ENCODE measurements at regions not wholly inside any gene's neighbourhood (a gene's known extent, or its start where the extent isn't known, plus 50 kb on each side); places are given as distances from the start of the nearest gene placed in this dataset.

DNA sequence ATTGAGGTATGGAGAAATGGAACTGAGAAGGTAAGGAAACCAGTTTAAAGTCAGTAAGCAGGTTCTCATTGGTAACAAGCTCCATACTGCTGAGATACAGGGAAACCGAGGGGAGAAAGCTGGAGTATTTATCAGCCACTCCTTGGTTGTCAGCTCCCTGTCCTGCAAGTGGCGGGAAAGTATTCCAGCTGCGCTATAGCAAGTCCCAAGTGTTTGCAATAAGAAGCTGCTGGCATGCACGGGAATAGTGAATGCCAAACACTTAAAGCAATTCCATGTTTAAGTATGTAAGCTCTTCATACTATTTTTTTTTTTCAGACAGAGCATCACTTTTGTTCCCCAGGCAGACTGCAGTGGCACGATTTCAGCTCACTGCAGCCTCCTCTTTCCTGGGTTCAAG is 1601.1 kb downstream of the SUCLG1 start:
- no peaks in the 10 kb centered on the region for H3K27me3 Mint-ChIP-seq
- H3K36me3 Mint-ChIP-seq: no peaks in the 10 kb centered on the region
- peaks cover 7 to 14% (median 8%) of the 10 kb centered on the region in 3 donors for H3K9me3 Mint-ChIP-seq
- no peak for ATAC-seq (replicated peaks in 1 of 4)
- no peaks in the 10 kb centered on the region for H3K9me3 ChIP-seq
- 56% methylated on average over 3 of the region's 5 CpGs for WGBS (ENCODE audit: insufficient coverage)
- no peak overlapping the region for H3K27ac Mint-ChIP-seq
- DNase-seq: no peak
- ChIA-PET POLR2A (no interaction called here), CTCF (interaction anchor here in 1 of 2 donors (0.7 kb wide), 1 partner anchor 483 kb away, joined by 4 read pairs; no protein-coding TSS in a partner anchor)
- H3K36me3 ChIP-seq (ENCODE audit: control insufficient read depth in 2 of 2, extremely low read depth in 1 of 2, insufficient read depth in 1 of 2, low read length in 1 of 2): no peaks in the 10 kb centered on the region
- H3K4me1 Mint-ChIP-seq: peaks cover 0 to 3% (median 0%) of the 10 kb centered on the region in 3 donors
- no peak overlapping the region for H3K4me3 ChIP-seq (ENCODE audit: control insufficient read depth in 1 of 2, extremely low read depth in 1 of 2, low read length in 1 of 2)
- H3K27ac ChIP-seq (ENCODE audit: low read length): no peak overlapping the region
- H3K27me3 ChIP-seq (replicated peaks in 1 of 2; ENCODE audit: control insufficient read depth in 2 of 2, extremely low read depth in 1 of 2, insufficient read depth in 2 of 2, low read length in 1 of 2): no peaks in the 10 kb centered on the region
- H3K4me3 Mint-ChIP-seq: no peak overlapping the region
- no peaks in the 10 kb centered on the region for H3K4me1 ChIP-seq (ENCODE audit: control insufficient read depth in 1 of 2, extremely low read depth in 1 of 2, insufficient read depth in 2 of 2, low read length in 2 of 2)

DNA sequence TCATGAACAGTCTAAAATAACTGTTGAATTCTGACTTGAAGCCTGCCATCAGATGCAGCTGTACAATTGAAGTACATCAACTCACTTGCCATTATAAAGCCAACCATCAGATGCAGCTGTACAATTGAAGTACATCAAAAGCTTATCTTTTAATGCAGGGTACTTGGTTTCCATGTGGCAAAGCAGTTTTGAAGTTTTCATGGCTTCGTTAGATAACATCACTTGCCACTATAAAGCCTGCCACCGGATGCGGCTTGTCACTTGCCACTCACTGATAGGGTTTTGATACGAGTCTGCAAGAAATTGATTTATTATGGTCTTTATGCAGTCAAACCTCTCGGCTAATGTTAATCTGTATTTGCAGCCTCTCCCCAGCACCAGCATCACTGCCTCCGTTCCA is 1605.8 kb downstream of the SUCLG1 start:
- peaks cover 0 to 4% (median 0%) of the 10 kb centered on the region in 3 donors for H3K4me1 Mint-ChIP-seq
- H3K27me3 Mint-ChIP-seq: no peaks in the 10 kb centered on the region
- Histone ChIP-seq H3K9me3 (no peaks in the 10 kb centered on the region), H3K4me1 (ENCODE audit: control insufficient read depth in 1 of 2, extremely low read depth in 1 of 2, insufficient read depth in 2 of 2, low read length in 2 of 2) (no peaks in the 10 kb centered on the region), H3K36me3 (ENCODE audit: control insufficient read depth in 2 of 2, extremely low read depth in 1 of 2, insufficient read depth in 1 of 2, low read length in 1 of 2) (no peaks in the 10 kb centered on the region), H3K27ac (ENCODE audit: low read length) (no peak overlapping the region), H3K27me3 (replicated peaks in 1 of 2; ENCODE audit: control insufficient read depth in 2 of 2, extremely low read depth in 1 of 2, insufficient read depth in 2 of 2, low read length in 1 of 2) (no peaks in the 10 kb centered on the region), H3K4me3 (ENCODE audit: control insufficient read depth in 1 of 2, extremely low read depth in 1 of 2, low read length in 1 of 2) (no peak overlapping the region)
- WGBS (ENCODE audit: insufficient coverage): 71% methylated on average over 4 of the region's 6 CpGs
- no peak overlapping the region for H3K27ac Mint-ChIP-seq
- ChIA-PET CTCF (no interaction called here), POLR2A (no interaction called here)
- DNase-seq (no peak), ATAC-seq (replicated peaks in 1 of 4) (no peak)
- no peaks in the 10 kb centered on the region for H3K36me3 Mint-ChIP-seq
- peaks cover 4 to 8% (median 7%) of the 10 kb centered on the region in 3 donors for H3K9me3 Mint-ChIP-seq
- no peak overlapping the region for H3K4me3 Mint-ChIP-seq

DNA sequence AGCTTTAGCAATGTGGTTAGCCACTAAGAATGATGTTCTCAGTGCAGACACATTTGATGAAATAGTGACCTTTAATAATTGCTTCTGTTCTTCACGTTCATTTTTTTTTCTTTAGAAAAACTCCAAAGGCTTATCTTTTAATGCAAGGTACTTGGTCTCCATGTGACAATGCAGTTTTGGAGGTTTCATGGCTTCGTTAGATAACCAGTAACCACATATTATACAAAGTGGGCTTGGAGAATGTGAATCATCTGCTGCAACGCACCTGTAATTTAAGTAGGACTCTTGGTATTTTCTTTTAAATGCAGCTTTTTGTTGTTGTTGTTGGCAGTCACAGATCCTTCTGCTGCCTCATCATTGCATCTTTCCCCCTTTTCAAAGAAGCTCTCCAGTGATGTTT is 1606.3 kb downstream of the SUCLG1 start:
- no peak for ATAC-seq (replicated peaks in 1 of 4)
- Mint-ChIP-seq H3K4me1 (peaks cover 0 to 4% (median 0%) of the 10 kb centered on the region in 3 donors), H3K4me3 (no peak overlapping the region), H3K36me3 (no peaks in the 10 kb centered on the region), H3K9me3 (peaks cover 4 to 8% (median 7%) of the 10 kb centered on the region in 3 donors), H3K27ac (no peak overlapping the region), H3K27me3 (no peaks in the 10 kb centered on the region)
- no CpG with 5 or more reads among the region's 3 CpGs for WGBS (ENCODE audit: insufficient coverage)
- H3K9me3 ChIP-seq: no peaks in the 10 kb centered on the region
- H3K4me3 ChIP-seq (ENCODE audit: control insufficient read depth in 1 of 2, extremely low read depth in 1 of 2, low read length in 1 of 2): no peak overlapping the region
- no peaks in the 10 kb centered on the region for H3K27me3 ChIP-seq (replicated peaks in 1 of 2; ENCODE audit: control insufficient read depth in 2 of 2, extremely low read depth in 1 of 2, insufficient read depth in 2 of 2, low read length in 1 of 2)
- no peak overlapping the region for H3K27ac ChIP-seq (ENCODE audit: low read length)
- no peaks in the 10 kb centered on the region for H3K4me1 ChIP-seq (ENCODE audit: control insufficient read depth in 1 of 2, extremely low read depth in 1 of 2, insufficient read depth in 2 of 2, low read length in 2 of 2)
- CTCF ChIA-PET: no interaction called here
- DNase-seq: no peak
- POLR2A ChIA-PET: no interaction called here
- no peaks in the 10 kb centered on the region for H3K36me3 ChIP-seq (ENCODE audit: control insufficient read depth in 2 of 2, extremely low read depth in 1 of 2, insufficient read depth in 1 of 2, low read length in 1 of 2)

DNA sequence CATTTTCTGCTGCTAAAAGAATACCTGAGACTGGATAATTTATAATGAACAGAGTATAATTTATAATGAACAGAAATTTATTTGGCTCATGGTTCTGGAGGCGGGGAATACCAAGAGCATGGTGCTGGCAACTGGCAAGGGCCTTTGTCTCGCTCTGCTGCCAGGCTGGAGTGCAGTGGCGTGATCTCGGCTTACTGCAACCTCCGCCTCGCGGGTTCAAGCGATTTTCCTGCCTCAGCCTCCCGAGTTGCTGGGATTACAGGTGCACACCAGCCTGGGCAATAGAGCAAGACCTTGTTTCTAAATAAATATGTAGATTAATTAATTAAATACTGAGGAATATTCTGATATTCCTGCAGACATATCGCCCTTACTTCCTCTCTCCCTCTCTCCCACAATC is 1610.8 kb downstream of the SUCLG1 start:
- WGBS (ENCODE audit: insufficient coverage): 54% methylated on average over 3 of the region's 10 CpGs
- H3K4me1 Mint-ChIP-seq: peaks cover 0 to 4% (median 0%) of the 10 kb centered on the region in 3 donors
- no peaks in the 10 kb centered on the region for H3K27me3 Mint-ChIP-seq
- H3K27me3 ChIP-seq (replicated peaks in 1 of 2; ENCODE audit: control insufficient read depth in 2 of 2, extremely low read depth in 1 of 2, insufficient read depth in 2 of 2, low read length in 1 of 2): no peaks in the 10 kb centered on the region
- no peak overlapping the region for H3K27ac ChIP-seq (ENCODE audit: low read length)
- no peak overlapping the region for H3K27ac Mint-ChIP-seq
- no peak overlapping the region for H3K4me3 Mint-ChIP-seq
- H3K9me3 Mint-ChIP-seq: peaks cover 2 to 11% (median 3%) of the 10 kb centered on the region in 3 donors
- H3K36me3 Mint-ChIP-seq: no peaks in the 10 kb centered on the region
- ATAC-seq (replicated peaks in 1 of 4) (no peak), DNase-seq (no peak)
- H3K4me1 ChIP-seq (ENCODE audit: control insufficient read depth in 1 of 2, extremely low read depth in 1 of 2, insufficient read depth in 2 of 2, low read length in 2 of 2): no peaks in the 10 kb centered on the region
- H3K9me3 ChIP-seq: no peaks in the 10 kb centered on the region
- POLR2A ChIA-PET: no interaction called here
- no peaks in the 10 kb centered on the region for H3K36me3 ChIP-seq (ENCODE audit: control insufficient read depth in 2 of 2, extremely low read depth in 1 of 2, insufficient read depth in 1 of 2, low read length in 1 of 2)
- H3K4me3 ChIP-seq (ENCODE audit: control insufficient read depth in 1 of 2, extremely low read depth in 1 of 2, low read length in 1 of 2): no peak overlapping the region
- CTCF ChIA-PET: no interaction called here

DNA sequence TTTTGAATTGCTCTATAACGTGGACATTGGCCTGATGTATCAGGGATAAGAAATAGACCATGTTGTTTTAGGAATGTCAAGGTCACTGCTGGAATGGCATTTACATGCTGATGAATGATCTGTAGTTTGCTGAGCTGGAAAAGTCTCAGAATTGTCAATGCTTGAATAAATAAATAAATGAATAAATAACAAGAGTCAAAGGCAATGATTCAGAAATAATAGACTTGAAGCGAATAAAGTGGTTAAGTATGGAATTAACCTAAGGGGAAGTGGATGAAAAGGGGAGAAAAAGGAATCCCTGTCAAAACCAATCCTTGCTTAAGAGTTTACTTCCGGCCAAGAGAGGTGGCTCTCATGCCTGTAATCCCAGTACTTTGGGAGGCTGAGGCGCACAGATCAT is 1620.0 kb downstream of the SUCLG1 start:
- H3K4me3 ChIP-seq (ENCODE audit: control insufficient read depth in 1 of 2, extremely low read depth in 1 of 2, low read length in 1 of 2): no peak overlapping the region
- H3K27me3 ChIP-seq (replicated peaks in 1 of 2; ENCODE audit: control insufficient read depth in 2 of 2, extremely low read depth in 1 of 2, insufficient read depth in 2 of 2, low read length in 1 of 2): no peaks in the 10 kb centered on the region
- Mint-ChIP-seq H3K4me1 (no peaks in the 10 kb centered on the region), H3K27me3 (no peaks in the 10 kb centered on the region), H3K36me3 (no peaks in the 10 kb centered on the region), H3K4me3 (no peak overlapping the region), H3K9me3 (peaks cover 5 to 16% (median 8%) of the 10 kb centered on the region in 3 donors), H3K27ac (no peak overlapping the region)
- WGBS (ENCODE audit: insufficient coverage): 79% methylated on average over 2 of the region's 4 CpGs
- no peaks in the 10 kb centered on the region for H3K36me3 ChIP-seq (ENCODE audit: control insufficient read depth in 2 of 2, extremely low read depth in 1 of 2, insufficient read depth in 1 of 2, low read length in 1 of 2)
- ChIA-PET CTCF (no interaction called here), POLR2A (no interaction called here)
- peaks cover 2% of the 10 kb centered on the region for H3K9me3 ChIP-seq
- no peak for DNase-seq
- no peak overlapping the region for H3K27ac ChIP-seq (ENCODE audit: low read length)
- H3K4me1 ChIP-seq (ENCODE audit: control insufficient read depth in 1 of 2, extremely low read depth in 1 of 2, insufficient read depth in 2 of 2, low read length in 2 of 2): no peaks in the 10 kb centered on the region
- ATAC-seq (replicated peaks in 1 of 4): no peak

DNA sequence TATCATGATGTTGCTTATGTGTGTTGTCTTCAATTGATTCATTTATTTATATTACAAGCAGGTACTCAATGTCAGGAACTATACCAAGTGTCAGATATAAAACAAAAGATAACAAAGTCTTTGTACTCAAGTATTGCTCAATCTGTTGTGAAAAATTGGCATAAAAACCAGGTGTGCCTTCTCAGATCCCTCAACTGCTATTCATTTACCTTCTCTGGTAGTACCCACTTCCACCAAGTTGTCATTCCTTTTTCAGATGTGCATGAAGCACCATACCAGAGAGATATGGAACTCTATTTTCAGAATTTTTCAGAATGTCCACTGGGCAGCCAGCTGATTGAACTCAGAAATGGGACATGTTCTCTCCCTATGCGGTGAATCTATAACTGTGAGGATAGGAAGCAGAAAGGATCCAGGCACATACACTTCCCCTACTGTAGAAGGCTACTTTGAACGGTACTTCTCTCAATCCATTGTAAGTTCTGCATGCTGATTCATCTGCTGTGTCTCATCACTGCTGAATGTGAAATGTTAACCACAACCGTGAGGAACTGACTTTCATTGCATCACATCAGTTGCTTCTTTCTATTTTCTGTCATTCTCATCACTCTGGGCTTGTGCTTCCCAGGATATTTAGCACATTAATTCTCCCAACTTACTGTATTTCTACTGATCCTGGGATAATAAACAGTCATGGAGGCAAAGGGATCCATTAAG is 1621.3 kb downstream of the SUCLG1 start:
- ATAC-seq (replicated peaks in 1 of 4) (no peak), DNase-seq (no peak)
- no peaks in the 10 kb centered on the region for H3K27me3 Mint-ChIP-seq
- H3K36me3 Mint-ChIP-seq: no peaks in the 10 kb centered on the region
- Histone ChIP-seq H3K27me3 (replicated peaks in 1 of 2; ENCODE audit: control insufficient read depth in 2 of 2, extremely low read depth in 1 of 2, insufficient read depth in 2 of 2, low read length in 1 of 2) (no peaks in the 10 kb centered on the region), H3K9me3 (peaks cover 2% of the 10 kb centered on the region), H3K36me3 (ENCODE audit: control insufficient read depth in 2 of 2, extremely low read depth in 1 of 2, insufficient read depth in 1 of 2, low read length in 1 of 2) (no peaks in the 10 kb centered on the region), H3K27ac (ENCODE audit: low read length) (no peak overlapping the region), H3K4me3 (ENCODE audit: control insufficient read depth in 1 of 2, extremely low read depth in 1 of 2, low read length in 1 of 2) (no peak overlapping the region), H3K4me1 (ENCODE audit: control insufficient read depth in 1 of 2, extremely low read depth in 1 of 2, insufficient read depth in 2 of 2, low read length in 2 of 2) (no peaks in the 10 kb centered on the region)
- H3K27ac Mint-ChIP-seq: no peak overlapping the region
- H3K4me1 Mint-ChIP-seq: no peaks in the 10 kb centered on the region
- CTCF ChIA-PET: no interaction called here
- 50% methylated on average over 1 of the region's 3 CpGs for WGBS (ENCODE audit: insufficient coverage)
- H3K9me3 Mint-ChIP-seq: peaks cover 5 to 9% (median 8%) of the 10 kb centered on the region in 3 donors
- POLR2A ChIA-PET: no interaction called here
- H3K4me3 Mint-ChIP-seq: no peak overlapping the region

DNA sequence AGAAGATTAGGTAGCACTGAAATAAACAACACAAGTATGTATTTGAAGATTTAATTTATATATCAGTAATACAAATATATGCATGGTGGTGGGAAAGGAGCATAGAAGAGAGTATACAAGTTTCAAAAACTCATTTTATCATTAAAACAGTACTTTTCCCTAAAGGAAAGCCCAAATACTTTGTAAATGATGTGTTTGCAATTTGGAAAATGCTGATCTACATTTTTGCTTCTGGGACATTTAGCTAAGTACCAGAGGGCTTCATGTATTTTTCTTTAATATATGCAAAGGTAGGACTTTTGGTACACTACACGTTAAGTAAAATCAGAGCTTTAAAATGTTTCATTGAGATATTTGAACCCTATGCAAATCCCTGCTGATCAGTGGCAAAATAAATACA is 1624.2 kb downstream of the SUCLG1 start:
- Histone ChIP-seq H3K4me3 (ENCODE audit: control insufficient read depth in 1 of 2, extremely low read depth in 1 of 2, low read length in 1 of 2) (no peak overlapping the region), H3K4me1 (ENCODE audit: control insufficient read depth in 1 of 2, extremely low read depth in 1 of 2, insufficient read depth in 2 of 2, low read length in 2 of 2) (no peaks in the 10 kb centered on the region), H3K9me3 (peaks cover 2% of the 10 kb centered on the region), H3K27ac (ENCODE audit: low read length) (no peak overlapping the region), H3K27me3 (replicated peaks in 1 of 2; ENCODE audit: control insufficient read depth in 2 of 2, extremely low read depth in 1 of 2, insufficient read depth in 2 of 2, low read length in 1 of 2) (no peaks in the 10 kb centered on the region), H3K36me3 (ENCODE audit: control insufficient read depth in 2 of 2, extremely low read depth in 1 of 2, insufficient read depth in 1 of 2, low read length in 1 of 2) (no peaks in the 10 kb centered on the region)
- H3K27me3 Mint-ChIP-seq: no peaks in the 10 kb centered on the region
- CTCF ChIA-PET: no interaction called here
- H3K27ac Mint-ChIP-seq: no peak overlapping the region
- peaks cover 0 to 11% (median 4%) of the 10 kb centered on the region in 3 donors for H3K9me3 Mint-ChIP-seq
- POLR2A ChIA-PET: no interaction called here
- ATAC-seq (replicated peaks in 1 of 4): no peak
- H3K36me3 Mint-ChIP-seq: no peaks in the 10 kb centered on the region
- H3K4me3 Mint-ChIP-seq: no peak overlapping the region
- no peak for DNase-seq
- WGBS (ENCODE audit: insufficient coverage): no CpG with 5 or more reads among the region's 1 CpG
- no peaks in the 10 kb centered on the region for H3K4me1 Mint-ChIP-seq
